ENCODE measurements at regions not wholly inside any gene's neighbourhood (a gene's known extent, or its start where the extent isn't known, plus 50 kb on each side); places are given as distances from the start of the nearest gene placed in this dataset.
"Not testable (repeated sequence)": the region's sequence is repeated elsewhere in the genome, so short reads cannot be mapped to it uniquely, and the experiment has no call there.

DNA sequence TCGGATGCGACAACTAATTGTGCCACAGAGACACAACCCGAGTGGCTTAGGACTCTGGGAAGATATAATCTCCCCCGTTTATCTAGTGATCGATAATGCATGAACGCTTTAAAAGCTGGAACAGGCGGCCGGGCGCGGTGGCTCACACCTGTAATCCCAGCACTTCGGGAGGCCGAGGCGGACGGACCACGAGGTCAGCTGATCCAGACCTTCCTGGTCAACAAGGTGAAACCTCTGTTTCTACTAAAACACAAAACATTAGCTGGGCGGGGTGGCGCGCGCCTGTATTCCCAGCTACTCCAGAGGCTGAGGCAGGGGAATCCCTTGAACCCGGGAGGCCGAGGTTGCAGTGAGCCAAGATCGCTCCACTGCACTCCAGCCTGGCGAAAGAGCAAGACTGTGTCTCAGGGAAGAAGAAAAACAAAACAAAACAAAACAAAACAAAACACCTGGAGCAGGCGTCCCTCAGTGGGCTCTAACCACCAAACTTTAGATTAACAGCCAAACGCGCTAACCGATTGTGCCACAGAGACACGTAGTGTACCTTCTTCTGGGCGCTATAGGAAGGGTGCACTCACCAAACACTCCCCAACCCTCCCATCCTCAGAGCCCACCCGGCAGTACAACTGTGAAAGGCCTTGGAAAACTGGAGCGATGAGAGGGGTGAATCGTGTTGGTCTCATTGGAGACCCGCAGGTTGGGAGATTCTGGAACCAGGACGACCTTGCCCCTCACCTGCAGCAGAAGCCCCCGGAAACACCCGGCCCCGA lies 53.3 kb upstream of the PPIAL4F start:
- DNase-seq; H3K36me3 ChIP-seq; H3K9me3 ChIP-seq; H3K4me1 ChIP-seq; H3K4me3 ChIP-seq; H3K27ac ChIP-seq; intact Hi-C loops (cut with DNase I): not testable (repeated sequence)
- peaks cover 0 to 15% (median 0%) of the 10 kb centered on the region in 4 donors for H3K27me3 ChIP-seq
- 52 to 53% methylated on average over 7 to 9 of the region's 37 CpGs for WGBS, 2 donors

Small RNA genes lying in the stretch of these regions (small RNA-seq; reads per million reads assigned to genes)
- gene RF00003 = 0 to 0.53 (median 0.14) reads per million in 4 donors

Data from esophagus squamous epithelium (tissue), 5 donors.